ENCODE measurements at regions not wholly inside any gene's neighbourhood (a gene's known extent, or its start where the extent isn't known, plus 50 kb on each side); places are given as distances from the start of the nearest gene placed in this dataset.
"Not testable (repeated sequence)": the region's sequence is repeated elsewhere in the genome, so short reads cannot be mapped to it uniquely, and the experiment has no call there.

GRCh38 chr12:116673681-116674111, 64.2 kb downstream of the SPRING1 start:
- no peak for DNase-seq (ENCODE audit: low spot score in 2 of 2)
- Histone ChIP-seq H3K9me3 (no peaks in the 10 kb centered on the region), H3K36me3 (no peaks in the 10 kb centered on the region), H3K27ac (no peak overlapping the region), H3K4me1 (no peaks in the 10 kb centered on the region), H3K4me3 (no peak overlapping the region), H3K27me3 (no peaks in the 10 kb centered on the region)
- no peak for TF ChIP-seq POLR2A (IDR thresholded peaks at IDR 0.05)
- TF ChIP-seq, protein P1, sequence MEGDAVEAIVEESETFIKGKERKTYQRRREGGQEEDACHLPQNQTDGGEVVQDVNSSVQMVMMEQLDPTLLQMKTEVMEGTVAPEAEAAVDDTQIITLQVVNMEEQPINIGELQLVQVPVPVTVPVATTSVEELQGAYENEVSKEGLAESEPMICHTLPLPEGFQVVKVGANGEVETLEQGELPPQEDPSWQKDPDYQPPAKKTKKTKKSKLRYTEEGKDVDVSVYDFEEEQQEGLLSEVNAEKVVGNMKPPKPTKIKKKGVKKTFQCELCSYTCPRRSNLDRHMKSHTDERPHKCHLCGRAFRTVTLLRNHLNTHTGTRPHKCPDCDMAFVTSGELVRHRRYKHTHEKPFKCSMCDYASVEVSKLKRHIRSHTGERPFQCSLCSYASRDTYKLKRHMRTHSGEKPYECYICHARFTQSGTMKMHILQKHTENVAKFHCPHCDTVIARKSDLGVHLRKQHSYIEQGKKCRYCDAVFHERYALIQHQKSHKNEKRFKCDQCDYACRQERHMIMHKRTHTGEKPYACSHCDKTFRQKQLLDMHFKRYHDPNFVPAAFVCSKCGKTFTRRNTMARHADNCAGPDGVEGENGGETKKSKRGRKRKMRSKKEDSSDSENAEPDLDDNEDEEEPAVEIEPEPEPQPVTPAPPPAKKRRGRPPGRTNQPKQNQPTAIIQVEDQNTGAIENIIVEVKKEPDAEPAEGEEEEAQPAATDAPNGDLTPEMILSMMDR (IDR thresholded peaks at IDR 0.05): no peak
- no peak for TF ChIP-seq POLR2AphosphoS5 (IDR thresholded peaks at IDR 0.05)
- intact Hi-C loops (cut with DNase I; ENCODE audit: low total_unique reads): no loop called here

DNA sequence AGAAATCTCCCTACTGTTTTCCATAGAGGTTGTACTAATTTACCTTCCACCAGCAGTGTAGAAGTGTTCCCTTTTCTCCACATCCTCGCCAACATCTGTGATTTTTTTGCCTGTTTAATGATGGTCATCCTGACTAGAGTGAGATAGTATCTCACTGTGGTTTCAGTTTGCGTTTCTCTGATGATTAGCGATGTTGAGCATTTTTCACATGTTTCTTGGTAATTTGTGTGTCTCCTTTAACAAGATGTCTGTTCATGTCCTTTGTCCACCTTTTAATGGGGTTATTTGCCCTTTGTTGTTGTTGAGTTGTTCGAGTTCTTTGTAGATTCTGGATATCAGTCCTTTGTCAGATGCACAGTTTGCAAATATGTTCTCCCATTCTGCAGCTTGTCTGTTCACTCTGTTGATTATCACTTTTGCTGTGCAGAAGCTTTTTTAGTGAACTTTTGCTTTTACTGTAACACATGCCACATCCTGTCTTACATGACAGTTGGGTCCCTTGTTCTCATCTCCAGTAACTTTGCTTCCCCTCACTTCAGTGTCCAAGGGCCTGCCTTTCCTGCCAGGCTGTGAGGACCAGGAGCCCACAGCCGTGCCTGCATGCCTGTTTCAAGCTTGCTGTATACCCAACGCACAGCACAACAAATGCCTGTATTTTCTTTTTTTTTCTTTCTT, 64.9 kb downstream of the SPRING1 start:
- TF ChIP-seq, protein P1 (IDR thresholded peaks at IDR 0.05): no peak
- TF ChIP-seq POLR2A (IDR thresholded peaks at IDR 0.05) (no peak), POLR2AphosphoS5 (IDR thresholded peaks at IDR 0.05) (no peak)
- no peaks in the 10 kb centered on the region for H3K27me3 ChIP-seq
- no peak overlapping the region for H3K27ac ChIP-seq
- no peaks in the 10 kb centered on the region for H3K9me3 ChIP-seq
- no peak overlapping the region for H3K4me3 ChIP-seq
- no peaks in the 10 kb centered on the region for H3K4me1 ChIP-seq
- no peaks in the 10 kb centered on the region for H3K36me3 ChIP-seq
- DNase-seq (ENCODE audit: low spot score in 2 of 2): no peak
- intact Hi-C loops (cut with DNase I; ENCODE audit: low total_unique reads): no loop called here

DNA sequence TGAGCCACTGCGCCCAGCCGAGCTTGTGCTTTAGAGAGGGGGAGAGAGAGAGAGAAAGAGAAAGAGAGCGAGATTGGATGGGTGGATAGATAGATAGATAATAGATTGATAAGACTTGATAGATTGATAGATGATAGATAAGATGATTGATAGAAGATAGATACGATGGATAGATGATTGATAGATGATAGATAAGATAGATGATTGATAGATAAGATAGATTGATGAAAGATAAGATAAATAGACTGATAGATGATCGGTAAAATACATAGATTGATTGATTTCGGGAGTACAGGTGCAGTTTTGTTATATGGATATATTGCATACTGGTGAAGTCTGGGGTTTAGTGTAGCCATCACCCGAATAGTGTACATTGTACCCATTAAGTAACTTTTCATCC, 65.9 kb downstream of the SPRING1 start:
- intact Hi-C loops (cut with DNase I; ENCODE audit: low total_unique reads): no loop called here
- no peak for TF ChIP-seq POLR2A (IDR thresholded peaks at IDR 0.05)
- TF ChIP-seq, protein P1 (IDR thresholded peaks at IDR 0.05): no peak
- no peak for TF ChIP-seq POLR2AphosphoS5 (IDR thresholded peaks at IDR 0.05)
- H3K4me3 ChIP-seq: no peak overlapping the region
- H3K27me3 ChIP-seq: no peaks in the 10 kb centered on the region
- no peaks in the 10 kb centered on the region for H3K36me3 ChIP-seq
- H3K9me3 ChIP-seq: no peaks in the 10 kb centered on the region
- no peaks in the 10 kb centered on the region for H3K4me1 ChIP-seq
- no peak overlapping the region for H3K27ac ChIP-seq
- no peak for DNase-seq (ENCODE audit: low spot score in 2 of 2)

GRCh38 chr12:116670859-116671258, 67.0 kb downstream of the SPRING1 start:
- Histone ChIP-seq H3K9me3 (no peaks in the 10 kb centered on the region), H3K36me3 (no peaks in the 10 kb centered on the region), H3K4me1 (no peaks in the 10 kb centered on the region), H3K27me3 (no peaks in the 10 kb centered on the region), H3K4me3 (no peak overlapping the region), H3K27ac (no peak overlapping the region)
- TF ChIP-seq POLR2AphosphoS5 (IDR thresholded peaks at IDR 0.05) (no peak), POLR2A (IDR thresholded peaks at IDR 0.05) (no peak)
- TF ChIP-seq, protein P1 (IDR thresholded peaks at IDR 0.05): no peak
- DNase-seq (ENCODE audit: low spot score in 2 of 2): no peak
- intact Hi-C loops (cut with DNase I; ENCODE audit: low total_unique reads): no loop called here

DNA sequence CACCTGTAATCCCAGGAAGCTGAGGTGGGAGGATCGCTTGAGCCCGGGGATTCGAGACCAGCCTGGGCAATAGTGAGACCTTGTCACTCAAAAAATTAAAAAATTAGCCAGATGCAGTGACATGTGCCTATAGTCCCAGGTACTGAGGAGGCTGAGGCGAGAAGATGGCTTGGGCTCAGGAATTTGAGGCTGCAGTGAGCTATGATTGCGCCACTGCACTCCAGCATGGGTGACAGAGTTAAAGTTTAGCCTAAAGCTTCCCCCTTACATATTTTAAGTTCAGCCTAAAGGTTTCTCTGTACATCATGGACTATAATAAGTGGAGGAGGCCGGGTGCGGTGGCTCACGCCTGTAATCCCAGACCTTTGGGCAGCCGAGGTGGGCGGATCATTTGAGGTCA, 70.1 kb downstream of the SPRING1 start:
- H3K4me1 ChIP-seq: no peaks in the 10 kb centered on the region
- no peaks in the 10 kb centered on the region for H3K36me3 ChIP-seq
- H3K27ac ChIP-seq: no peak overlapping the region
- H3K9me3 ChIP-seq: no peaks in the 10 kb centered on the region
- no peak for TF ChIP-seq POLR2AphosphoS5 (IDR thresholded peaks at IDR 0.05)
- TF ChIP-seq, protein P1 (IDR thresholded peaks at IDR 0.05): no peak
- no peak for TF ChIP-seq POLR2A (IDR thresholded peaks at IDR 0.05)
- intact Hi-C loops (cut with DNase I; ENCODE audit: low total_unique reads): no loop called here
- H3K4me3 ChIP-seq: no peak overlapping the region
- DNase-seq (ENCODE audit: low spot score in 2 of 2): no peak
- H3K27me3 ChIP-seq: no peaks in the 10 kb centered on the region

GRCh38 chr12:116666829-116667228, 71.0 kb downstream of the SPRING1 start:
- H3K36me3 ChIP-seq; H3K4me3 ChIP-seq; H3K27me3 ChIP-seq; H3K9me3 ChIP-seq; intact Hi-C loops (cut with DNase I; ENCODE audit: low total_unique reads); H3K4me1 ChIP-seq; DNase-seq (ENCODE audit: low spot score in 2 of 2): not testable (repeated sequence)
- peak overlapping the region in 1 of 2 donors; percentile 81 for H3K27ac ChIP-seq
